Natural killer cell (primary cell): ENCODE measurements at regions not wholly inside any gene's neighbourhood (a gene's known extent, or its start where the extent isn't known, plus 50 kb on each side); places are given as distances from the start of the nearest gene placed in this dataset.

Experiments used
- ATAC-seq, 3 donors: fragments of 150-1000 bp in 2 of 3; fragments of 200-7000 bp in 1 of 3; cut with Tn5 transposase; 1 replicate in 1 of 3; 2 replicates in 2 of 3; pipeline ENCODE4 v1.10.0; 2021; ENCODE audit warnings: mild to moderate bottlenecking in 2 of 3, moderate library complexity in 2 of 3
- DNase-seq, 2 donors: peaks; one replicate each; pipeline versions ENCODE4 v3.0.0 to v3.0.0-alpha.2; 2013 to 2021; ENCODE audit warnings: mixed read lengths in 1 of 2
- H3K27ac ChIP-seq: one replicate; pipeline ENCODE4 v1.5.1; 2013; ENCODE audit warnings: mild to moderate bottlenecking, low read length
- H3K27me3 ChIP-seq: one replicate; pipeline ENCODE4 v1.6.1; 2013; ENCODE audit warnings: low read length; ENCODE audit not compliant: control insufficient read depth, insufficient read depth
- H3K36me3 ChIP-seq: one replicate; pipeline ENCODE4 v1.6.1; 2013; ENCODE audit warnings: low read length; ENCODE audit not compliant: control insufficient read depth, insufficient read depth
- H3K4me1 ChIP-seq: one replicate; pipeline ENCODE4 v1.6.1; 2013; ENCODE audit warnings: low read length; ENCODE audit not compliant: control insufficient read depth, insufficient read depth
- H3K4me3 ChIP-seq: one replicate; pipeline ENCODE4 v1.5.1; 2013; ENCODE audit warnings: low read length
- H3K9me3 ChIP-seq: one replicate; pipeline ENCODE4 v1.6.1; 2013; ENCODE audit warnings: low read length; ENCODE audit not compliant: control insufficient read depth, insufficient read depth
- H3K27ac Mint-ChIP-seq, 2 donors: one replicate each; pipeline ENCODE4 v1.8.0; 2022; ENCODE audit warnings: mild to moderate bottlenecking in 2 of 2, mixed read lengths in 2 of 2, moderate library complexity in 1 of 2
- H3K27me3 Mint-ChIP-seq, 2 donors: one replicate each; pipeline ENCODE4 v1.8.0; 2022; ENCODE audit warnings: low read depth in 2 of 2, mixed read lengths in 2 of 2
- H3K36me3 Mint-ChIP-seq: one replicate; pipeline ENCODE4 v1.8.0; 2022; ENCODE audit warnings: mixed read lengths
- H3K4me1 Mint-ChIP-seq, 2 donors: one replicate each; pipeline ENCODE4 v1.8.0; 2022; ENCODE audit warnings: mixed read lengths in 2 of 2
- H3K4me3 Mint-ChIP-seq: one replicate; pipeline ENCODE4 v1.8.0; 2022; ENCODE audit warnings: mild to moderate bottlenecking, moderate library complexity, mixed read lengths
- H3K9me3 Mint-ChIP-seq, 2 donors: one replicate each; pipeline ENCODE4 v1.8.0; 2022; ENCODE audit warnings: mixed read lengths in 2 of 2
- CTCF ChIP-seq: fragments of 200-600 bp; IDR thresholded peaks from one replicate; pipeline ENCODE4 v1.8.0; 2022; ENCODE audit warnings: antibody characterized with exemption
- WGBS: methylation state at CpG from one replicate; pipeline ENCODE4 v1.1.7; 2013; ENCODE audit warnings: missing lambda C conversion rate; ENCODE audit not compliant: insufficient coverage; 5-methylcytosine and 5-hydroxymethylcytosine counted together
- intact Hi-C: fragments of 100-400 bp; cut with micrococcal nuclease; formaldehyde crosslinking; loops from one replicate; pipeline ENCODE4 v1.14.2; 2022

DNA sequence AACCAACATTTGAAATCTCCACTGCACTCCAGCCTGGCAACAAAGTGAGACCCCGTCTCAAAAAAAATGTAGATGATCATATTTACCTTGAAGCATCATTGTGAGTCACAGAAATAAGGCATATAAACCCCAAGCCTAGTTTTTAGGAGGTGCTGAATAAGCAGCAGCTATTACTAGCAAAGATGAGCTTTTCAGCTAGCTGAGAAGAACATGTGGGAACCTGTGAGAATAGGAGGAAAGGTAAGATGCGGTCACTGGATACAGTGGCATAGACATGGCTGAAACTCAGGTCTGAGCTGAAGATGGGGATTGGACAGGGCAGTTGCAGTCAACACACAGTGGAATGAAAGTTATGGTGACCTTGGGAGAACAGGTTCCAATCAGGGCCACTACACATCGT, 284.3 kb upstream of the IRAK1BP1 start:
- no peaks in the 10 kb centered on the region for H3K36me3 ChIP-seq
- 87% methylated on average over 3 of the region's 3 CpGs for WGBS
- no peak overlapping the region for H3K4me3 Mint-ChIP-seq
- no peaks in the 10 kb centered on the region for H3K4me1 Mint-ChIP-seq
- no peaks in the 10 kb centered on the region for H3K36me3 Mint-ChIP-seq
- H3K9me3 ChIP-seq, result no peaks in the 10 kb centered on the region
- H3K4me1 ChIP-seq, result no peaks in the 10 kb centered on the region
- intact Hi-C loops, result no loop called here
- no peak overlapping the region for H3K27ac ChIP-seq
- no peak overlapping the region for H3K27ac Mint-ChIP-seq
- DNase-seq (no peak), ATAC-seq (no peak)
- no peak for TF ChIP-seq CTCF
- no peaks in the 10 kb centered on the region for H3K27me3 Mint-ChIP-seq
- no peaks in the 10 kb centered on the region for H3K27me3 ChIP-seq
- H3K9me3 Mint-ChIP-seq, result peaks cover 18 to 19% of the 10 kb centered on the region in 2 donors
- no peak overlapping the region for H3K4me3 ChIP-seq

GRCh38 chr6:78589436-78589835, 277.9 kb upstream of the IRAK1BP1 start:
- no peaks in the 10 kb centered on the region for H3K36me3 Mint-ChIP-seq
- Histone ChIP-seq H3K9me3 (no peaks in the 10 kb centered on the region), H3K27ac (no peak overlapping the region), H3K27me3 (no peaks in the 10 kb centered on the region), H3K4me1 (no peaks in the 10 kb centered on the region), H3K36me3 (no peaks in the 10 kb centered on the region), H3K4me3 (no peak overlapping the region)
- H3K4me3 Mint-ChIP-seq, result no peak overlapping the region
- H3K27ac Mint-ChIP-seq, result no peak overlapping the region
- H3K4me1 Mint-ChIP-seq, result no peaks in the 10 kb centered on the region
- DNase-seq (no peak), ATAC-seq (no peak)
- 50% methylated on average over 1 of the region's 1 CpG for WGBS
- peaks cover 18 to 20% of the 10 kb centered on the region in 2 donors for H3K9me3 Mint-ChIP-seq
- intact Hi-C loops, result no loop called here
- no peaks in the 10 kb centered on the region for H3K27me3 Mint-ChIP-seq
- no peak for TF ChIP-seq CTCF

DNA sequence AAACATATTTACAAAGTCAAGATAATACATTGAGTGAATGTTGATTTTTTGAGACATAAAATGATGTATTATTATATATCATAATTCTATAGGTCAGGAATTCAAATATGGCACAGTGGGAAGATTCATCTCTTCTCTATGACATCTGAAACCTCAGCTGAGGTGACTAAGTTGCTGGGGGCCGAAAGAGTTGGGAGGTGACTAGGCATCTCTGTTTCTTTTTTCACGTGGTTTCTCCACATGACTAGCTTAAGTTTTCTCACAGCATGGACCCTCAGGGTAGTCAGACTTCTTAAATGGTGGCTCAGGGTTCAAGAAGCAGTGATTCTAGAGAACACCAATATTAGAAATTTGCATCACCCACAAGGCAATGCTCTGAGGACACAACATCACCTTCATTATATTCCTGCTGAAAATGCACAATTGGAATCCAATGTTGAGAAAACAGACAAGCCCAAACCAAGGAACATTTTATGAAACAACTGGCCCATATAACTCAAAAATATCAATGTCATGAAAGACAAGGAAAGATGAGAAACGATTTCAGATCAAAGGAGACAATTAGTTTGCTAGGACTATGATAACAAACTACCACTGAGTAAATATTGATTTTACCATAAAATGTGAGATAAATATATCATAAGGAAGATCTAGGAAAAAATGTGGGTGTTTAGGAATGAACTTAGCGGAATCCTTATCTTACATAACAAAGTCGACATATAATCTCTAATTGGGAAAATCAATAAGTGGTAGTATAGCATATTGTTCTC, 273.3 kb upstream of the IRAK1BP1 start:
- Mint-ChIP-seq H3K9me3 (peaks cover 7 to 11% of the 10 kb centered on the region in 2 donors), H3K36me3 (no peaks in the 10 kb centered on the region), H3K27me3 (no peaks in the 10 kb centered on the region), H3K27ac (no peak overlapping the region), H3K4me1 (no peaks in the 10 kb centered on the region), H3K4me3 (no peak overlapping the region)
- whole genome bisulfite sequencing, result 81% methylated on average over 2 of the region's 5 CpGs
- H3K27ac ChIP-seq, result no peak overlapping the region
- intact Hi-C loops, result no loop called here
- DNase-seq (no peak), ATAC-seq (no peak)
- H3K9me3 ChIP-seq, result no peaks in the 10 kb centered on the region
- H3K4me3 ChIP-seq, result no peak overlapping the region
- no peaks in the 10 kb centered on the region for H3K4me1 ChIP-seq
- H3K36me3 ChIP-seq, result no peaks in the 10 kb centered on the region
- no peaks in the 10 kb centered on the region for H3K27me3 ChIP-seq
- TF ChIP-seq CTCF, result no peak

GRCh38 chr6:78594668-78595066, 272.7 kb upstream of the IRAK1BP1 start:
- DNase-seq (no peak), ATAC-seq (no peak)
- no peaks in the 10 kb centered on the region for H3K4me1 Mint-ChIP-seq
- intact Hi-C loops, result no loop called here
- H3K4me3 Mint-ChIP-seq, result no peak overlapping the region
- H3K9me3 ChIP-seq, result no peaks in the 10 kb centered on the region
- H3K27me3 ChIP-seq, result no peaks in the 10 kb centered on the region
- no peak for TF ChIP-seq CTCF
- H3K36me3 ChIP-seq, result no peaks in the 10 kb centered on the region
- no peaks in the 10 kb centered on the region for H3K36me3 Mint-ChIP-seq
- H3K9me3 Mint-ChIP-seq, result peaks cover 7 to 10% of the 10 kb centered on the region in 2 donors
- no peaks in the 10 kb centered on the region for H3K4me1 ChIP-seq
- H3K4me3 ChIP-seq, result no peak overlapping the region
- no peak overlapping the region for H3K27ac Mint-ChIP-seq
- no peak overlapping the region for H3K27ac ChIP-seq
- no peaks in the 10 kb centered on the region for H3K27me3 Mint-ChIP-seq
- WGBS, result no CpG with 5 or more reads among the region's 2 CpGs
